ENCODE measurements at regions not wholly inside any gene's neighbourhood (a gene's known extent, or its start where the extent isn't known, plus 50 kb on each side); places are given as distances from the start of the nearest gene placed in this dataset.

DNA sequence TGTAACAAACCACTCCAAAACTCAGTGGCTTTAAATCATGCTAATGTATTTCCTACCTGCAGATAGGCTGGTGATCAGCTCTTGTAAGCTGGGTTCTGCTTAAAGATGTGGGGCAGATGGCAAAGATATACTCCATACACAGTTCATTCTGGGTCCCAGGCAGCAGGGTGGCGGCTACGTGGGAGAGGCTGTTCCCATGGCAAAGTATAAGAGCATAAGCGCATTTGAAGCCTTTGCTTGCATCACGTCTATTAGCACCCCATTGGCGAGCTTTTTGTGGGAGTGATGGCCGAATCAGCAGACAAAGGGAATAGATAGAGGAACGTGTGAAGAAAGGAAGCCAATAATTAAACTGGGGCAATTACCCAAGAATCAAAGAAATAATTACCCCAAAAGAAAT lies 523.1 kb downstream of the SPATA31D1 start:
- in situ Hi-C loops (cut with MboI) (no loop called here), intact Hi-C loops (cut with micrococcal nuclease) (no loop called here)
- TF ChIP-seq CSDE1 (IDR thresholded peaks at IDR 0.05) (no peak), C11orf30 (IDR thresholded peaks at IDR 0.05; ENCODE audit: low read depth) (no peak)
- TF ChIP-seq, protein P1, sequence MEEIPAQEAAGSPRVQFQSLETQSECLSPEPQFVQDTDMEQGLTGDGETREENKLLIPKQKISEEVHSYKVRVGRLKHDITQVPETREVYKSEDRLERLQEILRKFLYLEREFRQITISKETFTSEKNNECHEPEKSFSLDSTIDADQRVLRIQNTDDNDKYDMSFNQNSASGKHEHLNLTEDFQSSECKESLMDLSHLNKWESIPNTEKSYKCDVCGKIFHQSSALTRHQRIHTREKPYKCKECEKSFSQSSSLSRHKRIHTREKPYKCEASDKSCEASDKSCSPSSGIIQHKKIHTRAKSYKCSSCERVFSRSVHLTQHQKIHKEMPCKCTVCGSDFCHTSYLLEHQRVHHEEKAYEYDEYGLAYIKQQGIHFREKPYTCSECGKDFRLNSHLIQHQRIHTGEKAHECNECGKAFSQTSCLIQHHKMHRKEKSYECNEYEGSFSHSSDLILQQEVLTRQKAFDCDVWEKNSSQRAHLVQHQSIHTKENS (CRISPR knock-in tag; IDR thresholded peaks at IDR 0.05), result no peak
- no peak overlapping the region for H2AFZ ChIP-seq (ENCODE audit: low read depth, low read length)
- no peak overlapping the region for H3K27ac ChIP-seq (ENCODE audit: extremely low read depth, low read depth, low read length)
- H3K4me2 ChIP-seq (ENCODE audit: insufficient read depth, low read length), result no peak overlapping the region
- no peak overlapping the region for H3K9ac ChIP-seq (ENCODE audit: insufficient read depth in 1 of 2, low read depth in 2 of 2, low read length in 2 of 2)
- POLR2A ChIA-PET, result no interaction called here
- H4K20me1 ChIP-seq (replicated peaks; ENCODE audit: control insufficient read depth, insufficient read depth, low read length), result no peaks in the 10 kb centered on the region
- DNase-seq (ENCODE audit: extremely low read depth in 1 of 4, low spot score in 3 of 4), result no peak
- H3K9me1 ChIP-seq (ENCODE audit: control insufficient read depth, insufficient read depth, low read length), result no peaks in the 10 kb centered on the region
- no peaks in the 10 kb centered on the region for H3K79me2 ChIP-seq (ENCODE audit: control insufficient read depth, insufficient read depth, low read length)
- no peaks in the 10 kb centered on the region for H3K4me1 ChIP-seq (replicated peaks in 1 of 2; ENCODE audit: control insufficient read depth in 2 of 2, insufficient read depth in 2 of 2, low read length in 2 of 2)
- no TSS peak for BruUV-seq (replicated peaks)
- ATAC-seq, result no peak
- H3K27me3 ChIP-seq (ENCODE audit: control insufficient read depth in 2 of 2, insufficient read depth in 2 of 2, low read length in 2 of 2), result no peaks in the 10 kb centered on the region
- FAIRE-seq, result no peak
- no peaks in the 10 kb centered on the region for H3K9me3 ChIP-seq (replicated peaks; ENCODE audit: control insufficient read depth, insufficient read depth, low read depth, low read length)
- CTCF ChIA-PET (ENCODE audit: low intra/inter-chr PET ratio), result no interaction called here
- 0% methylated on average over 5 of the region's 7 CpGs for WGBS (ENCODE audit: insufficient coverage, low coverage, missing lambda C conversion rate)
- no peak overlapping the region for H3K4me3 ChIP-seq
- no peaks in the 10 kb centered on the region for H3K36me3 ChIP-seq (ENCODE audit: control insufficient read depth, insufficient read depth, low read length)

DNA sequence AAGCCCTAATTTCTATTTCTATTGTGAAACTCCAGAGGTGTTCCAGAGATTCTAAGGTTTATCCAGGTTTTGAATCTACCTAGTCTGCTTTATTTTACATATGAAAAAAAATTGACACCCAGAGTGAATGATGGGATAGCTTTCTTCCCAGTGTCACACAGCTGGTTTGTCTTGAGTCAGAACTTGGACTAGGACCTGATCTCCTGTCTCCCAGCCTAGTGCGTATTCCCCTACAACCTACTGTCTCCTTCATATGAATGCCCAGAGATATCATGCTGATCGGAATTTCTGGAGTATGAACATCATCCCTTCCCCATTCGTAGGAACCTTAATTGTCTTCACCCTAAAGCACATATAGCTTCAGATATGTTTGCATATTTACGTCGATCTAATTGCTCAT lies 524.2 kb downstream of the SPATA31D1 start:
- Histone ChIP-seq H3K36me3 (ENCODE audit: control insufficient read depth, insufficient read depth, low read length) (no peaks in the 10 kb centered on the region), H4K20me1 (replicated peaks; ENCODE audit: control insufficient read depth, insufficient read depth, low read length) (no peaks in the 10 kb centered on the region), H3K27me3 (ENCODE audit: control insufficient read depth in 2 of 2, insufficient read depth in 2 of 2, low read length in 2 of 2) (no peaks in the 10 kb centered on the region), H3K9ac (ENCODE audit: insufficient read depth in 1 of 2, low read depth in 2 of 2, low read length in 2 of 2) (no peak overlapping the region), H3K9me1 (ENCODE audit: control insufficient read depth, insufficient read depth, low read length) (no peaks in the 10 kb centered on the region), H3K4me2 (ENCODE audit: insufficient read depth, low read length) (no peak overlapping the region), H3K79me2 (ENCODE audit: control insufficient read depth, insufficient read depth, low read length) (no peaks in the 10 kb centered on the region), H3K4me3 (no peak overlapping the region), H2AFZ (ENCODE audit: low read depth, low read length) (no peak overlapping the region), H3K27ac (ENCODE audit: extremely low read depth, low read depth, low read length) (no peak overlapping the region), H3K4me1 (replicated peaks in 1 of 2; ENCODE audit: control insufficient read depth in 2 of 2, insufficient read depth in 2 of 2, low read length in 2 of 2) (no peaks in the 10 kb centered on the region), H3K9me3 (replicated peaks; ENCODE audit: control insufficient read depth, insufficient read depth, low read depth, low read length) (no peaks in the 10 kb centered on the region)
- CTCF ChIA-PET (ENCODE audit: low intra/inter-chr PET ratio), result no interaction called here
- in situ Hi-C loops (cut with MboI), result no loop called here
- intact Hi-C loops (cut with micrococcal nuclease), result no loop called here
- WGBS (ENCODE audit: insufficient coverage, low coverage, missing lambda C conversion rate), result 0% methylated on average over 5 of the region's 5 CpGs
- FAIRE-seq (no peak), ATAC-seq (no peak), DNase-seq (ENCODE audit: extremely low read depth in 1 of 4, low spot score in 3 of 4) (no peak)
- POLR2A ChIA-PET, result no interaction called here
- no TSS peak for BruUV-seq (replicated peaks)
- no peak for TF ChIP-seq SMARCA4 (IDR thresholded peaks at IDR 0.05)
- no peak for TF ChIP-seq CBX3 (IDR thresholded peaks at IDR 0.05; ENCODE audit: borderline replicate concordance in 1 of 2, low read length in 2 of 2)
- TF ChIP-seq NFATC3 (IDR thresholded peaks at IDR 0.05), result no peak
- TF ChIP-seq KLF6 (CRISPR knock-in tag; IDR thresholded peaks at IDR 0.05; ENCODE audit: borderline replicate concordance), result no peak

Data from K562 (cell line).